Natural killer cell treated with Interleukin-12 subunit alpha and Interleukin-12 subunit beta and Interleukin-15 and Interleukin-18, amount 100 ng/mL, for 72 hours (primary cell): ENCODE measurements at regions not wholly inside any gene's neighbourhood (a gene's known extent, or its start where the extent isn't known, plus 50 kb on each side); places are given as distances from the start of the nearest gene placed in this dataset.
A peak's percentile ranks its signal among the peaks of the same experiment; 100 is the strongest.
"Not testable (repeated sequence)": the region's sequence is repeated elsewhere in the genome, so short reads cannot be mapped to it uniquely, and the experiment has no call there.

Source experiments
- ATAC-seq, 2 donors: fragments of 150-1000 bp; cut with Tn5 transposase in 1 of 2; sonication (Bioruptor Pico), chemical (Tn5 transposase) in 1 of 2; 2 replicates each; pipeline ENCODE4 v1.10.0; 2021
- DNase-seq: peaks from one replicate; pipeline ENCODE4 v3.0.0; 2022; ENCODE audit warnings: low spot score
- H3K27ac Mint-ChIP-seq, 2 donors: 1 replicate in 1 of 2; 2 replicates in 1 of 2; pipeline ENCODE4 v1.8.0; 2022; ENCODE audit warnings: mixed read lengths in 2 of 2, mild to moderate bottlenecking in 1 of 2, moderate library complexity in 1 of 2
- H3K27me3 Mint-ChIP-seq, 2 donors: 1 replicate in 1 of 2; 2 replicates in 1 of 2; pipeline ENCODE4 v1.8.0; 2022; ENCODE audit warnings: mixed read lengths in 2 of 2
- H3K36me3 Mint-ChIP-seq: one replicate; pipeline ENCODE4 v1.8.0; 2022; ENCODE audit warnings: mixed read lengths
- H3K4me1 Mint-ChIP-seq, 2 donors: 1 replicate in 1 of 2; 2 replicates in 1 of 2; pipeline ENCODE4 v1.8.0; 2022; ENCODE audit warnings: low read depth in 2 of 2, mixed read lengths in 2 of 2, mild to moderate bottlenecking in 1 of 2
- H3K4me3 Mint-ChIP-seq: one replicate; pipeline ENCODE4 v1.8.0; 2022; ENCODE audit warnings: mixed read lengths
- H3K9me3 Mint-ChIP-seq: 2 replicates; pipeline ENCODE4 v1.8.0; 2022; ENCODE audit warnings: mixed read lengths

DNA sequence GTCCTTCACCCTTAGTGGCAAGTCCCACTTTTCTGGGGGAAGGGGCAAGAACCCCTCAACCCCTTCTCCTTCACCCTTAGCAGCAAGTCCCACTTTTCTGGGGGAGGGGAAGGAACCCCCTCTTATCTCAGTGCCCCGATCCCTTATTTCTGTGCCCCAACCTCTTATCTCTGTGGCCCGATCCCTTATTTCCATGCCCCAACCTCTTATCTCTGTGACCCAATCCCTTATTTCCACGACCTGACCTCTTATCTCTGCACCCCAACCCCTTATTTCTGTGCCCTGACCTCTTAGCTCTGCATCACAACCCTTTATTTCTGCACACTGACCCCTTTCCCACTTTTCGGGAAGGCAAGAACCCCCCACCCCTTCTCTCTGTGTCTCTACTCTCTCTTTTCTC is 104.4 kb upstream of the ROPN1B start:
- not testable (repeated sequence) for DNase-seq, H3K4me1 Mint-ChIP-seq, H3K9me3 Mint-ChIP-seq, H3K27ac Mint-ChIP-seq, H3K36me3 Mint-ChIP-seq, ATAC-seq, H3K4me3 Mint-ChIP-seq
- H3K27me3 Mint-ChIP-seq = peaks cover 14 to 16% of the 10 kb centered on the region in 2 donors

DNA sequence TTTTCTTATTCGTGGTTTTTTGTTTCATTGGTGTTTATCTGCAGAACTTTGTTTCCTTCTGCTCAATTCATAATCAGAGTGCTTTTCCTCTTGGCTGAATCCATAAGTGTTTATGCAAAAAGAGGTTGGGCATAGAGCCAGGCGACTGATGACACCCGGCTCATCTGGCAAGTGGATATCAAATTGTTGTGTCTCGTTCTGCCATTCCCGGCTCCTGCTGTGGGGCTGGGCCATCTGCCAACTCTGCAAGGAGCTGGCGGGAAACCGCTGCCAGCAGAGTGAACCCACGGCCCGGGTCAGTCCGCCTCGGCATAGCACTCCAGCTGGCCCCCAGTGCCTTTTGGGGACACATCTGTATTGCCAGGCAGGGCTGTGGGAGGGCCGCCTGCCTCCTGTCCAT is 83.0 kb upstream of the ROPN1B start:
- H3K9me3 Mint-ChIP-seq, H3K27ac Mint-ChIP-seq, DNase-seq, H3K4me1 Mint-ChIP-seq, H3K27me3 Mint-ChIP-seq, H3K36me3 Mint-ChIP-seq, H3K4me3 Mint-ChIP-seq, ATAC-seq: not testable (repeated sequence)

DNA sequence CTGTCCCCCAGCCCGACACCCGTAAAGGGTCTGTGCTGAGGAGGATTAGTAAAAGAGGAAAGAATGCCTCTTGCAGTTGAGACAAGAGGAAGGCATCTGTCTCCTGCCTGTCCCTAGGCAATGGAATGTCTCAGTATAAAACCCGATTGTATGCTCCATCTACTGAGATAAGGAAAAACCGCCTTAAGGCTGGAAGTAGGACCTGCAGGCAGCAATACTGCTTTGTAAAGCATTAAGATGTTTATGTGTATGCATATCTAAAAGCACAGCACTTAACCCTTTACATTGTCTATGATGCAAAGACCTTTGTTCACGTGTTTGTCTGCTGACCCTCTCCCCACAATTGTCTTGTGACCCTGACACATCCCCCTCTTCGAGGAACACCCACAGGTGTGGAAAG is 69.8 kb upstream of the ROPN1B start:
- H3K4me1 Mint-ChIP-seq, H3K36me3 Mint-ChIP-seq, H3K27ac Mint-ChIP-seq, DNase-seq, H3K9me3 Mint-ChIP-seq, ATAC-seq, H3K27me3 Mint-ChIP-seq, H3K4me3 Mint-ChIP-seq: not testable (repeated sequence)

DNA sequence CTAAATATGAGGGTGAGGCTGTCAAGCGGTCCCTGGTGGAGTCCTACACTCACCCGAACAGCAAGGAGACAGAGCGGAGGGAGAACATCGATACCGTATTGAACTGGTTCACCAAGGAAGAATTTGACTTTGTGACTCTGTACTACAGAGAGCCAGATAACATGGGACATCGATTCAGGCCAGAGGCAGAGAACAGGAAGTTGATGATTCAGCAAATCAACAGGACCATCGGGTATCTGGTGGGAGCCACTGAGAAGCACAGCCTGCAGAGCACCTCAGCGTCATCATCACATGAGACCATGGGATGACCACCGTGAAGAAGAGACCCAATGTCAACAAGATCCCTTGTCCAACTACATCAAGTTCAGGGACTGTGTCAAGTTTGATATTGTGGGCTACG is 67.5 kb upstream of the ROPN1B start:
- not testable (repeated sequence) for H3K4me3 Mint-ChIP-seq, H3K36me3 Mint-ChIP-seq, H3K4me1 Mint-ChIP-seq, H3K9me3 Mint-ChIP-seq, H3K27ac Mint-ChIP-seq, DNase-seq, ATAC-seq, H3K27me3 Mint-ChIP-seq

DNA sequence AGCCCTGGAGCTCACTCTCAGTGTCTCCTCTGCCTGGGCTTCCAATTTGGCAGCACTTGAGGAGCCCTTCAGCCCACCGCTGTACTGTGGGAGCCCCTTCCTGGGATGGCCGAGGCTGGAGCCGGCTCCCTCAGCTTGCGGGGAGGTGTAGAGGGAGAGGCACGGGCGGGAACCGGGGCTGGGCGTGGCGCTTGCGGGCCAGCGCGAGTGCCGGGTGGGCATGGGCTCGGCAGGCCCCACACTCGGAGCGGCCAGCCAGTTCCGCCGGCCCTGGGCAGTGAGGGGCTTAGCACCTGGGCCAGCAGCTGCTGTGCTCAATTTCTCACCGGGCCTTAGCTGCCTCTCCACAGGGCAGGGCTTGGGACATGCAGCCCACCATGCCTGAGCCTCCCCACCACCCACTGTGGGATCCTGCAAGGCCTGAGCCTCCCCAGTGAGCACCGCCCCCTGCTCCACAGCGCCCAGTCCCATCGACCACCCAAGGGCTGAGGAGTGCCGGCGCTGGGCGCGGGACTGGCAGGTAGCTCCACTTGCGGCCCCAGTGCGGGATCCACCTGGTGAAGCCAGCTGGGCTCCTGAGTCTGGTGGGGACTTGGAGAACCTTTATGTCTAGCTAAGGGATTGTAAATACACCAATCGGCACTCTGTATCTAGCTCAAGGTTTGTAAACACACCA is 65.1 kb upstream of the ROPN1B start:
- H3K4me1 Mint-ChIP-seq, DNase-seq, ATAC-seq, H3K27me3 Mint-ChIP-seq, H3K9me3 Mint-ChIP-seq, H3K36me3 Mint-ChIP-seq, H3K27ac Mint-ChIP-seq, H3K4me3 Mint-ChIP-seq: not testable (repeated sequence)

DNA sequence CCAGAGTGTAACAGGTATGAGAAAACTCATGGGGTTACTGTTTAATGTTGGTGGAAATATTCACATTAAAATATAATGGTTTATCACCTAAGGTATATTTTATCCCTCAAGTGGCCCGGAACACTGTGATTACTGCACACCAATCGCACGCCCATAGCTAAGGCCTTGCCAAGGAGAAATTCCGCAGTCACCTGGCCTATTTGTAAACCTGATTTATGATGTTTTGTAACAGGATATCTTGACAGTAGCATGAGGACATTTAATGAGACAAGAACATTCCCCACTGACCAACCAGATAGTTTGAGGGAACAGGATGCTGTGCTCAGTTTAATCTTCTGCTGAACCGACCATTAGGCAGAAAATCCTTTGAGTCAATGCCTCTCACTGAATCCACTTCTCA is 61.7 kb upstream of the ROPN1B start:
- H3K36me3 Mint-ChIP-seq, H3K4me1 Mint-ChIP-seq, DNase-seq, ATAC-seq, H3K4me3 Mint-ChIP-seq, H3K27me3 Mint-ChIP-seq, H3K9me3 Mint-ChIP-seq, H3K27ac Mint-ChIP-seq: not testable (repeated sequence)

DNA sequence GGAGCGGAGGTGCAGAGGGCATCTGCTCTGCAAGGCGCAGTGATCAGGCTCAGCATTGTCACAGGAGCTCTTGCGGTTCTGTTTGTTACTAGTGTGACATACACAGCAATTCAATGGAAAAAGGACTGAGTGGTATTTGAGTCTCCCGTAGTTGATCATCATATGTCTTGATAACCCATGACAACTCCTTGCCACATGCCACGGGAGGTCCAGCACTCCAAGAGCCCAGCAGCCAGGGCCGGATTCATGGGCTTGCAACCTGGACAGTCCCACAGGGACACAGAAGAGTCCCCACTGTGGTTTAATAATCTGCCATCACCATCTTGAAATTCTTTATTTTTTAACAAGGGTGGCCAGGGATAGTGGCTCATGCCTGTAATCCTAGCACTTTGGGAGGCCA is 58.1 kb upstream of the ROPN1B start:
- ATAC-seq, H3K4me3 Mint-ChIP-seq, H3K27ac Mint-ChIP-seq, H3K9me3 Mint-ChIP-seq, H3K4me1 Mint-ChIP-seq, H3K36me3 Mint-ChIP-seq, H3K27me3 Mint-ChIP-seq, DNase-seq: not testable (repeated sequence)

DNA sequence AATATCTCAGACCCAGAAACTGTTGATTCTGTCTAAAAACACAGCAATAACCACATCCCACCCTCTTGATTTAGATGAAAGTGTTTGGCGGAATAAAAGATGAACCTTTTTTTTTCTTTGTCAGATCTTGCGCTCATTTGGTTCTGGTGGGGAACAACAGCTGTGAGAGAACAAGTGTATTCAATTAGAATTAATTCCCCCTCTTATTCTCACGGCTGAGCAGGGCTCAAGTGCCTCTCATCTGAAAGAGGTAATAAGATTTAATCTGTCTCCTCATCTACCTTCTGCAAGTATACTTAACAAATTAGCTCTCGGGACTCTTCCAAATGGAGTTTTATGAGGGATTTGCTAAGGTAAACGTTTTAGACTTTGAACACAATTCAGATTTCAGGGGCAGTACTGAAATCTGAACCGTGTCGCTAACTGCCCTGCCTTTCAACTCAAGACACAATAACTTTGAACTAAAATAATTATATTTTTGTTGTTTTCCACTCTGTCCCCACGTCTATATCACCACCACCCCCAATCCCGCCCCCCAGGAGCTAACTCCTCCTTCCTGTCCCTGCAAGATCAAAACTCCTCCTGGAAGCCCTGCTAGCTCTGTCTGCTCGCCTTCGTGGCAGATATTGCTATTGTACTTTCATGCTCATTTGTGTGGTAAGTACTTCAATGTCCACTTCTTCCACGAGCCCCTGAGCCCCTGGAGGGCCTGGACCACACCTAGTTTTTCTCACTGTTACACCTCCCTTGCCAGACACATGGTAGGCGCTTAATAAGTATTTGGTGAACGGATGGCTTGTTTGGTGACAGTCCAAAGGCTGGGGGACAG is 54.2 kb upstream of the ROPN1B start:
- H3K36me3 Mint-ChIP-seq, H3K4me1 Mint-ChIP-seq, ATAC-seq, H3K27me3 Mint-ChIP-seq, H3K27ac Mint-ChIP-seq, DNase-seq, H3K9me3 Mint-ChIP-seq: not testable (repeated sequence)
- peak overlapping the region; percentile 85 for H3K4me3 Mint-ChIP-seq

DNA sequence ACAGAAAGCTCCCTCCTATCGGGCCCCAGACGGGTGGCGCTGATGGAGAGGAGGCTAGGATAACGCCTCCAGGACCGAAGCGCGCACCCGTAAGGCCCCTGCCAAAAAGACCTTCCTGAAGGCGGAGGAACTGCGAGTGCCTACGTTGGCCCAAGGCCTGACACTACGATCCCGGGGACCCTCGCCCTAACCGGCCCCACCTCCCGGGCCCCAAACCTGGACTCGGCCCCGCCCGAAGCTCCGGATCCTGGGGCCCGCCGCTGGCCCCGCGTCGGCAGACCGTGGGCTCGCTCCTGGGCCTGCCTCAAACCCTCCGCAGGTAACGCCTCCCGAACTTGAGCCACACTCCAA is 53.6 kb upstream of the ROPN1B start:
- H3K27me3 Mint-ChIP-seq = not testable (repeated sequence)
- H3K27ac Mint-ChIP-seq = peak overlapping the region; percentile 72 to 79

DNA sequence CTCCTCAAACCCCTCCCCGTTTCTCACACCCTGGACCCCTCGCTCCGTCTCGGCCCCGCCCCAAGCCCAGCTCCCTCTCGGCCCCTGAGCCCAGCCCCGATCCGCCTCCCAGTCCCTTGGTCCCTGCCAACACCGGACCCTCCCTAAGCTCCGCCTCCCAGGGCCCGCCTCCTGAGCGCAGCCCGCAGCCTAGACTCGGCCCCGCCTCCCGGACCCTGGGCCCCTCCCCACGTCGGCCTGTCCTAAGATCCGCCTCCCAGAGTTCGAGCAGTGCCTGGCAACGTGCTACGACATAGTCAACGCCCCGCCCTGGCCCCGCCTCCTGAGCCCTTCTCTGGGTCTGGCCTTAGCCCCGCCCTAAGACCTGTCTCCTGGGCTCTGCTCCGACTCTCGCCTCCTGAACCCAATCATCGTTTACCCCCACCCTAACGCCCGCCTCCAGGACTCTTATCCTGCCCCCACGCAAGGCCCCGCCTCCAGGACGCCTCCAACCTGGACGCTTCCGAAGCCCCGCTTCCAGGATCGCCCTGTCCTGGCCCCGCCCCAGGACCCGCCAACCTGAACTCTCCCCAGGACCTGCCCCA is 53.1 kb upstream of the ROPN1B start:
- peak overlapping the region; percentile 85 for H3K4me3 Mint-ChIP-seq

More for the DNA sequence above, 53.6 kb upstream of the ROPN1B start:
- H3K4me1 Mint-ChIP-seq, DNase-seq, ATAC-seq, H3K9me3 Mint-ChIP-seq, H3K36me3 Mint-ChIP-seq: not testable (repeated sequence)
- peak overlapping the region; percentile 85 for H3K4me3 Mint-ChIP-seq

DNA sequence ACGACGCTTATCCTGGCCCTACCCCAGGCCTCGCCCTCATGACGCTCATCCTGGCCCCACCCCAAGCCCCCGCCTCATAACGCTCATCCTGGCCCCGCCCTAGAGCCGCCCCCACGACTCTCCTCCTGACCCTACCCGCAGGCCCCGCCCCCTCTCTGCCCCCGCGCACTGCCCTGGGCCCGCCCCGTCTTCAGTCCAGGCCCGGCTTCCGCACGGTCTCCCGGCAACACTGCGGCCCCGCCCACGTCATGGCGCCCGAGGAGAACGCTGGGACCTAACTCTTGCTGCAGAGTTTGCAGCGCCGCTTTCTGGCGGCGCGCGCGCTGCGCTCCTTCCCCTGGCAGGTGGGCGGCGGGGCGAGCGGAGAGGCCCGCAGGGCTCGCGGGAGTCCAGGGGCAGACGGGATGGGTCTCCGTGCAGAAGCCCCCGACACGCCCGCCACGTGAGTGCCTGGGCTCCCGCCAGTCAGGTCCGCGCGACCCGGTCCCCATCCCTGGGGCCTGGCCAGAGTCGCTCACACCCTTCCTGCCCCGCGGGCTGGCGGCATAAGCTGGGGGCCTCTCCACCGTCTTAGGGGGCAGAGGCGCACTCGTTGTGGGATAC is 52.5 kb upstream of the ROPN1B start:
- DNase-seq (peak; percentile 96), ATAC-seq (peak; percentile 98 to 99)
- peaks cover 0 to 3% of the 10 kb centered on the region in 2 donors for H3K27me3 Mint-ChIP-seq
- H3K27ac Mint-ChIP-seq = peak overlapping the region; percentile 72 to 79
- H3K4me1 Mint-ChIP-seq = peaks cover 3 to 8% of the 10 kb centered on the region in 2 donors
- H3K36me3 Mint-ChIP-seq = no peaks in the 10 kb centered on the region
- no peaks in the 10 kb centered on the region for H3K9me3 Mint-ChIP-seq
- peak overlapping the region; percentile 85 for H3K4me3 Mint-ChIP-seq

More for the DNA sequence above, 53.1 kb upstream of the ROPN1B start:
- not testable (repeated sequence) for H3K4me1 Mint-ChIP-seq, H3K36me3 Mint-ChIP-seq, H3K27me3 Mint-ChIP-seq, H3K9me3 Mint-ChIP-seq
- ATAC-seq = peak; percentile 87 to 89
- H3K27ac Mint-ChIP-seq = peak overlapping the region; percentile 72 to 79
- DNase-seq = peak; percentile 99

DNA sequence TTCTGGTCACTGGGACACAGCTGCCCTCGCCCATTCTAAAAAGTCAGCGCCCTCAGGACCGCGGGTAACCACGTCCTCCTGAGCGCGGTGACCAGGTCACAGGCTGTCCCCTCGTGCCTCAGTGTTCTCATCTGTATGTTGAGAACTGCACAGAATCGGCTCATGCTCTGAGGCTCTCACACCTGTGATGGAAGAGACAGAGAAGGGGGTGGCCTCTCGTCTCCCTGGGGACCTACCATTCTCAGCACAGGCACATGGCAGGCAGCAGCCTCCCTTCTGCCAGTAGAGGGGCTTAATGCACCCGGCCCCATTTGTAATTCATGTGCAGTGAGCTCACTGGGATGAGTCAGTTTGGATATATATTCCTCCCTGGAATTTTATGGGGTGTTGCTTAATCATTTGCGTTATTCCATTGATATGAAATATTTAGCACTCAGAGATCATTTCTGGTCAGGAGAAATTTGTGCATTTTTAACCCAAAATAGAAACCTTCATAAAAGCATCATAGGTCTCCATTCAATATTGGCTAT is 51.9 kb upstream of the ROPN1B start:
- not testable (repeated sequence) for H3K36me3 Mint-ChIP-seq, DNase-seq, H3K27me3 Mint-ChIP-seq, H3K9me3 Mint-ChIP-seq, ATAC-seq, H3K4me1 Mint-ChIP-seq
- H3K4me3 Mint-ChIP-seq = peak overlapping the region; percentile 85
- peak overlapping the region in 1 of 2 donors; percentile 72 for H3K27ac Mint-ChIP-seq

DNA sequence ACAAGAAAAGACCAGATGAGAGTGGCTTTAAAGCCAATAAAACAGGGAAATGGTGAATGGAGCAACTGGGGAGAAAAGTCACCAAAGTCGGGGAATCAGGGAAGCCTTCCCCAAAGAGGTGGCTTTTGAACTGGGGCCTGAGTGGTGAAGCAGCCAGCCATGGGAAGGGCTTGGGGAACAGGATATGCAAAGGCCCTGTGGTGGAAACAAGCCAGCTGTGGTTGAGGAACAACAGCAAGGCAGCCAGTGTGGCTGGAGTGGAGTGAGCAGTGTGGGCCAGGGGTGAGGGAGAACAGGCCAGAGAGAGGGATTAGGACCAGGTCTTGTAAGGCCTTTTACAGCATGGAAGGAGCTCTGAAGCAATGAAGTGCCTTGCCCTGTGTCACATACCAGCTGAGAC is 51.0 kb upstream of the ROPN1B start:
- H3K9me3 Mint-ChIP-seq, ATAC-seq, H3K36me3 Mint-ChIP-seq, H3K4me3 Mint-ChIP-seq, H3K4me1 Mint-ChIP-seq, H3K27me3 Mint-ChIP-seq, DNase-seq: not testable (repeated sequence)
- peak overlapping the region in 1 of 2 donors; percentile 53 for H3K27ac Mint-ChIP-seq

DNA sequence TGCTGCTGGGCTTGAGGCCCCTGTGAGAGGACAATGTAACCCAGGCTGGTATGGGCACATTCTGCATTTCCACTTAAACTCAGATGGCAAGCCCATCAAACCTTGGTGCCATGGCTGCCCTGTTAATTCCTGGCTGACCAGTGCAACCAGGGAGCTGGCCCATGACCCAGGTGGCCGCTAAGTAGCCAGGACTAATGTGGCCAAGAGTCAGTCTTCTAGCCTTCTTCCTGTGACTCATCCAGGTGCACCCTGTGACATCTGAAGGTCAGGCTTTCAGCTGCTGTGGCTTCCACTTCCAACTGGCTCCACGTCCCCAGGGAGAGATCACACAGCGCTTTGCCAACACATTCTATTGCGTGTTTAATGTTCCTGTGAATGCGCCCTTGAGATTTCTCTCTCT is 50.5 kb upstream of the ROPN1B start:
- not testable (repeated sequence) for H3K27me3 Mint-ChIP-seq, H3K4me1 Mint-ChIP-seq, H3K4me3 Mint-ChIP-seq, H3K36me3 Mint-ChIP-seq, H3K27ac Mint-ChIP-seq, H3K9me3 Mint-ChIP-seq, ATAC-seq, DNase-seq
